CD14-positive monocyte (primary cell): ENCODE measurements at regions not wholly inside any gene's neighbourhood (a gene's known extent, or its start where the extent isn't known, plus 50 kb on each side); places are given as distances from the start of the nearest gene placed in this dataset.

ENCODE experiments used
- DNase-seq, 3 donors: peaks; one replicate each; pipeline ENCODE4 v3.0.0-alpha.2; 2011 to 2022
- H2AFZ ChIP-seq: 2 replicates; pipeline ENCODE4 v1.6.0; 2012; ENCODE audit warnings: mild to moderate bottlenecking, low read depth, low read length, inconsistent platforms; ENCODE audit not compliant: insufficient read depth, poor library complexity, severe bottlenecking
- H3K27ac ChIP-seq, 2 donors: 1 replicate in 1 of 2; 2 replicates in 1 of 2; pipeline ENCODE4 v1.5.1; 2012 to 2013; ENCODE audit warnings: low read length in 2 of 2, control low read depth in 1 of 2, inconsistent platforms in 1 of 2, low read depth in 1 of 2, mild to moderate bottlenecking in 1 of 2
- H3K27me3 ChIP-seq, 2 donors: one replicate each; pipeline versions ENCODE4 v1.6.0 to v1.6.1; 2011 to 2013; ENCODE audit warnings: low read length in 2 of 2; ENCODE audit not compliant: control insufficient read depth in 2 of 2, insufficient read depth in 2 of 2
- H3K36me3 ChIP-seq, 2 donors: replicated peaks in 1 of 2; 1 replicate in 1 of 2; 2 replicates in 1 of 2; pipeline versions ENCODE4 v1.5.1 to v1.6.1; 2012 to 2013; ENCODE audit warnings: low read length in 2 of 2, control low read depth in 1 of 2, inconsistent platforms in 1 of 2, mild to moderate bottlenecking in 1 of 2; ENCODE audit not compliant: insufficient read depth in 2 of 2, control insufficient read depth in 1 of 2
- H3K4me1 ChIP-seq, 2 donors: 1 replicate in 1 of 2; 2 replicates in 1 of 2; pipeline versions ENCODE4 v1.5.1 to v1.6.1; 2012 to 2013; ENCODE audit warnings: low read length in 2 of 2, control low read depth in 1 of 2, inconsistent platforms in 1 of 2, mild to moderate bottlenecking in 1 of 2, moderate library complexity in 1 of 2; ENCODE audit not compliant: insufficient read depth in 2 of 2, control insufficient read depth in 1 of 2
- H3K4me2 ChIP-seq: replicated peaks from 2 replicates; pipeline ENCODE3; 2012; ENCODE audit warnings: low read length, moderate library complexity, mild to moderate bottlenecking; ENCODE audit not compliant: poor library complexity, severe bottlenecking; ENCODE audit errors: extremely low read depth
- H3K4me3 ChIP-seq, 3 experiments: fragments of 200-600 bp in 1 of 3; sonication (generic) in 1 of 3; replicated peaks in 1 of 3; 1 replicate in 2 of 3; 2 replicates in 1 of 3; pipeline ENCODE4 v1.5.1; 2011 to 2013; ENCODE audit warnings: low read length in 3 of 3, mild to moderate bottlenecking in 3 of 3, control low read depth in 2 of 3, low read depth in 2 of 3, inconsistent platforms in 1 of 3, moderate library complexity in 1 of 3
- H3K79me2 ChIP-seq: 2 replicates; pipeline ENCODE4 v1.6.0; 2012; ENCODE audit warnings: mild to moderate bottlenecking, control low read depth, inconsistent platforms, low read length, moderate library complexity; ENCODE audit not compliant: insufficient read depth
- H3K9ac ChIP-seq: 2 replicates; pipeline ENCODE4 v1.6.0; 2017; ENCODE audit warnings: low read length, mild to moderate bottlenecking; ENCODE audit not compliant: insufficient read depth, poor library complexity, severe bottlenecking
- H3K9me3 ChIP-seq, 2 donors: replicated peaks in 1 of 2; 1 replicate in 1 of 2; 2 replicates in 1 of 2; pipeline versions ENCODE4 v1.5.1 to v1.6.1; 2012 to 2013; ENCODE audit warnings: low read length in 2 of 2, control low read depth in 1 of 2; ENCODE audit not compliant: control insufficient read depth in 1 of 2, insufficient read depth in 1 of 2
- H4K20me1 ChIP-seq: 2 replicates; pipeline ENCODE4 v1.6.0; 2012; ENCODE audit warnings: mild to moderate bottlenecking, low read length, control low read depth, moderate library complexity; ENCODE audit not compliant: insufficient read depth
- H3K27ac Mint-ChIP-seq, 7 donors: one replicate each; pipeline ENCODE4 v1.8.0; 2020; ENCODE audit warnings: mild to moderate bottlenecking in 7 of 7, mixed read lengths in 7 of 7, moderate library complexity in 6 of 7, inconsistent platforms in 2 of 7
- H3K27me3 Mint-ChIP-seq, 3 donors: one replicate each; pipeline ENCODE4 v1.8.0; 2021 to 2022; ENCODE audit warnings: low read depth in 3 of 3, mild to moderate bottlenecking in 3 of 3, mixed read lengths in 3 of 3, moderate library complexity in 3 of 3, inconsistent platforms in 1 of 3
- H3K36me3 Mint-ChIP-seq, 2 donors: one replicate each; pipeline ENCODE4 v1.8.0; 2020; ENCODE audit warnings: mixed read lengths in 2 of 2, inconsistent platforms in 1 of 2, mild to moderate bottlenecking in 1 of 2
- H3K4me1 Mint-ChIP-seq: one replicate; pipeline ENCODE4 v1.8.0; 2020; ENCODE audit warnings: mild to moderate bottlenecking, mixed read lengths
- H3K4me3 Mint-ChIP-seq, 2 donors: one replicate each; pipeline ENCODE4 v1.8.0; 2020; ENCODE audit warnings: mild to moderate bottlenecking in 2 of 2, mixed read lengths in 2 of 2, moderate library complexity in 1 of 2
- H3K9me3 Mint-ChIP-seq, 7 donors: one replicate each; pipeline ENCODE4 v1.8.0; 2020 to 2022; ENCODE audit warnings: mixed read lengths in 7 of 7, mild to moderate bottlenecking in 6 of 7, moderate library complexity in 6 of 7, inconsistent platforms in 2 of 7
- WGBS: methylation state at CpG from one replicate; pipeline ENCODE4 v1.1.5; 2013; ENCODE audit warnings: missing lambda C conversion rate; ENCODE audit not compliant: insufficient coverage; 5-methylcytosine and 5-hydroxymethylcytosine counted together
- intact Hi-C, 2 donors: fragments of 100-400 bp; cut with micrococcal nuclease; formaldehyde crosslinking; loops; one replicate each; pipeline versions ENCODE4 v1.15.0 to v1.15.1; 2023
- TF ChIP-seq, protein P1 (sequence below): fragments of 200-600 bp; IDR thresholded peaks from one replicate; pipeline ENCODE4 v1.8.0; 2022; ENCODE audit warnings: antibody characterized with exemption, mild to moderate bottlenecking

DNA sequence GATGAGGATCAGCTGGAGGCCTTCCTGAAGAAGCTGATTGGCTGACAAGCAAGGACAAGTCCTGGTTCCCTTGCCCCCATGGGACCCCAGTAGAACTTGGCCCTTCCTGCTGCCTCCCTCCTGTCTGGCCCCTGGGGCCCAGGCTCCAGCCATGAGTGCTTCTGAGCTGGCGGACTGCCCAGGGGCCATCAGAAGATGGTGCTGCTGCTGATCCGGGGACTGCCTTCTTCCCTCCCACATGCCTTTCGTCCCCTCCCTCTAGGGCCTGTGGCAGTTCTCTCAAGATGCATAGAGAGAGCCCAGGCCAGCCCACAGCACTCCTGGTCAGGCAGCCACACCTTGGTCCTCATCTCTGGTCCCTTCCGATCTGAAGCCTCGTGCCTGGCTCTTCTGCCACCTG lies 57.9 kb upstream of the PRKACB start:
- H3K4me3 Mint-ChIP-seq, result no peak overlapping the region
- intact Hi-C loops, result no loop called here
- no peaks in the 10 kb centered on the region for H3K36me3 Mint-ChIP-seq
- H3K9me3 Mint-ChIP-seq, result no peaks in the 10 kb centered on the region
- Histone ChIP-seq H3K4me2 (no peak overlapping the region), H3K27me3 (no peaks in the 10 kb centered on the region), H3K4me1 (peaks cover 0 to 6% of the 10 kb centered on the region in 2 donors), H3K9me3 (no peaks in the 10 kb centered on the region), H3K9ac (no peak overlapping the region), H2AFZ (no peak overlapping the region), H3K27ac (no peak overlapping the region), H3K36me3 (no peaks in the 10 kb centered on the region), H4K20me1 (no peaks in the 10 kb centered on the region), H3K79me2 (no peaks in the 10 kb centered on the region), H3K4me3 (no peak overlapping the region)
- H3K4me1 Mint-ChIP-seq, result peaks cover 11% of the 10 kb centered on the region
- peak overlapping the region in 1 of 7 donors; percentile 22 for H3K27ac Mint-ChIP-seq
- 88% methylated on average over 3 of the region's 5 CpGs for WGBS
- no peaks in the 10 kb centered on the region for H3K27me3 Mint-ChIP-seq
- TF ChIP-seq, protein P1, sequence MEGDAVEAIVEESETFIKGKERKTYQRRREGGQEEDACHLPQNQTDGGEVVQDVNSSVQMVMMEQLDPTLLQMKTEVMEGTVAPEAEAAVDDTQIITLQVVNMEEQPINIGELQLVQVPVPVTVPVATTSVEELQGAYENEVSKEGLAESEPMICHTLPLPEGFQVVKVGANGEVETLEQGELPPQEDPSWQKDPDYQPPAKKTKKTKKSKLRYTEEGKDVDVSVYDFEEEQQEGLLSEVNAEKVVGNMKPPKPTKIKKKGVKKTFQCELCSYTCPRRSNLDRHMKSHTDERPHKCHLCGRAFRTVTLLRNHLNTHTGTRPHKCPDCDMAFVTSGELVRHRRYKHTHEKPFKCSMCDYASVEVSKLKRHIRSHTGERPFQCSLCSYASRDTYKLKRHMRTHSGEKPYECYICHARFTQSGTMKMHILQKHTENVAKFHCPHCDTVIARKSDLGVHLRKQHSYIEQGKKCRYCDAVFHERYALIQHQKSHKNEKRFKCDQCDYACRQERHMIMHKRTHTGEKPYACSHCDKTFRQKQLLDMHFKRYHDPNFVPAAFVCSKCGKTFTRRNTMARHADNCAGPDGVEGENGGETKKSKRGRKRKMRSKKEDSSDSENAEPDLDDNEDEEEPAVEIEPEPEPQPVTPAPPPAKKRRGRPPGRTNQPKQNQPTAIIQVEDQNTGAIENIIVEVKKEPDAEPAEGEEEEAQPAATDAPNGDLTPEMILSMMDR, result no peak
- no peak for DNase-seq

DNA sequence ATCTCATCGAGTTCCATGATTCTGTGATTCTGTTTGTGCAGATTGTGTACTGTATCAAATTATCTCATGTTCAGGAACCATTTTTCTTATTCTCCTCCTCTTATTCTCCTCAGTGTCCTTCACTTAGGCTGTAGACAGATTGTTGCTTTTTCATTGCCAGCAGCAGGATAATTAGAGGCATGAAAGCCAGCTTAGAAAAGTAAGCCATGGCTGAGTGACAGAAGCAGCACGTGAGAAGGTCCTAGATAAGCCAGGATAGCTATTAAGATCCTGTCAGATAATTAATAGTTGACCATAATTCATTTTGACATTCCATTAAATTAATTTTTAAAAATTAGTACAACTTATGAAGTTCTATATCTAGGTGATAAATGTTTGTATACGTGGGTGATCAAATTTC lies 60.8 kb upstream of the PRKACB start:
- no peaks in the 10 kb centered on the region for H3K79me2 ChIP-seq
- H3K4me3 Mint-ChIP-seq, result no peak overlapping the region

More for the DNA sequence above, 60.8 kb upstream of the PRKACB start:
- H4K20me1 ChIP-seq, result no peaks in the 10 kb centered on the region
- no peak overlapping the region for H3K4me3 ChIP-seq
- H3K27me3 Mint-ChIP-seq, result peaks cover 0 to 8% (median 7%) of the 10 kb centered on the region in 3 donors
- no peaks in the 10 kb centered on the region for H3K9me3 Mint-ChIP-seq
- TF ChIP-seq, protein P1, result no peak
- H3K4me2 ChIP-seq, result no peak overlapping the region
- no peaks in the 10 kb centered on the region for H3K36me3 Mint-ChIP-seq
- H3K4me1 Mint-ChIP-seq, result peaks cover 7% of the 10 kb centered on the region
- intact Hi-C loops, result no loop called here
- no peak overlapping the region for H3K9ac ChIP-seq
- no CpG with 5 or more reads among the region's 3 CpGs for WGBS
- H3K27ac ChIP-seq, result no peak overlapping the region
- H2AFZ ChIP-seq, result no peak overlapping the region
- no peaks in the 10 kb centered on the region for H3K27me3 ChIP-seq
- H3K36me3 ChIP-seq, result no peaks in the 10 kb centered on the region
- no peak overlapping the region for H3K27ac Mint-ChIP-seq
- peaks cover 3 to 6% of the 10 kb centered on the region in 2 donors for H3K4me1 ChIP-seq
- no peaks in the 10 kb centered on the region for H3K9me3 ChIP-seq
- no peak for DNase-seq
